Vagina (tissue), 2 donors: ENCODE measurements at regions not wholly inside any gene's neighbourhood (a gene's known extent, or its start where the extent isn't known, plus 50 kb on each side); places are given as distances from the start of the nearest gene placed in this dataset.
"Not testable (repeated sequence)": the region's sequence is repeated elsewhere in the genome, so short reads cannot be mapped to it uniquely, and the experiment has no call there.

Experiments
- DNase-seq, 2 donors: peaks; one replicate each; pipeline ENCODE4 v3.0.0-alpha.2; 2017; ENCODE audit errors: extremely low spot score in 2 of 2
- H3K27ac ChIP-seq: fragments of 200-600 bp; sonication (generic); one replicate; pipeline ENCODE4 v1.5.1; 2019
- H3K27me3 ChIP-seq: fragments of 200-600 bp; sonication (generic); one replicate; pipeline ENCODE4 v1.5.1; 2019
- H3K36me3 ChIP-seq, 2 donors: fragments of 200-600 bp; sonication (generic); one replicate each; pipeline ENCODE4 v1.5.1; 2017 to 2019
- H3K4me1 ChIP-seq: fragments of 200-600 bp; sonication (generic); one replicate; pipeline ENCODE4 v1.5.1; 2019
- H3K4me3 ChIP-seq, 2 donors: fragments of 200-600 bp; sonication (generic); 1 replicate in 1 of 2; 2 replicates in 1 of 2; pipeline ENCODE4 v1.5.1; 2016 to 2019
- H3K9me3 ChIP-seq: fragments of 200-600 bp; sonication (generic); one replicate; pipeline ENCODE4 v1.5.1; 2019
- POLR2A ChIP-seq, 2 donors: fragments of 450-650 bp; IDR thresholded peaks; one replicate each; pipeline ENCODE4 v1.6.1; 2017; ENCODE audit warnings: antibody characterized with exemption in 2 of 2, mild to moderate bottlenecking in 2 of 2, moderate library complexity in 2 of 2
- POLR2AphosphoS5 ChIP-seq, 2 donors: sonication (generic); formaldehyde crosslinking; IDR thresholded peaks; one replicate each; pipeline ENCODE4 v1.9.0; 2017; ENCODE audit warnings: antibody characterized with exemption in 2 of 2, mild to moderate bottlenecking in 2 of 2, low read depth in 1 of 2; ENCODE audit not compliant: insufficient read depth in 1 of 2
- intact Hi-C: fragments of 100-400 bp; cut with DNase I; formaldehyde crosslinking; loops from one replicate; pipeline ENCODE4 v1.15.1; 2023
- TF ChIP-seq, protein P1 (sequence below), 3 experiments: fragments of 450-650 bp in 2 of 3; fragments of 200-600 bp in 1 of 3; sonication (generic) in 1 of 3; IDR thresholded peaks; one replicate each; pipeline ENCODE4 v1.5.1; 2017 to 2019; ENCODE audit warnings: antibody characterized with exemption in 3 of 3, mild to moderate bottlenecking in 2 of 3, moderate library complexity in 2 of 3

GRCh38 chr5:71789746-71790145 lies 70.7 kb downstream of the CARTPT start:
- H3K27me3 ChIP-seq, result no peaks in the 10 kb centered on the region
- DNase-seq, result no peak
- TF ChIP-seq POLR2AphosphoS5 (IDR thresholded peaks at IDR 0.05; ENCODE audit: insufficient read depth in 1 of 2, low read depth in 1 of 2) (no peak), POLR2A (IDR thresholded peaks at IDR 0.05) (no peak)
- TF ChIP-seq, protein P1, sequence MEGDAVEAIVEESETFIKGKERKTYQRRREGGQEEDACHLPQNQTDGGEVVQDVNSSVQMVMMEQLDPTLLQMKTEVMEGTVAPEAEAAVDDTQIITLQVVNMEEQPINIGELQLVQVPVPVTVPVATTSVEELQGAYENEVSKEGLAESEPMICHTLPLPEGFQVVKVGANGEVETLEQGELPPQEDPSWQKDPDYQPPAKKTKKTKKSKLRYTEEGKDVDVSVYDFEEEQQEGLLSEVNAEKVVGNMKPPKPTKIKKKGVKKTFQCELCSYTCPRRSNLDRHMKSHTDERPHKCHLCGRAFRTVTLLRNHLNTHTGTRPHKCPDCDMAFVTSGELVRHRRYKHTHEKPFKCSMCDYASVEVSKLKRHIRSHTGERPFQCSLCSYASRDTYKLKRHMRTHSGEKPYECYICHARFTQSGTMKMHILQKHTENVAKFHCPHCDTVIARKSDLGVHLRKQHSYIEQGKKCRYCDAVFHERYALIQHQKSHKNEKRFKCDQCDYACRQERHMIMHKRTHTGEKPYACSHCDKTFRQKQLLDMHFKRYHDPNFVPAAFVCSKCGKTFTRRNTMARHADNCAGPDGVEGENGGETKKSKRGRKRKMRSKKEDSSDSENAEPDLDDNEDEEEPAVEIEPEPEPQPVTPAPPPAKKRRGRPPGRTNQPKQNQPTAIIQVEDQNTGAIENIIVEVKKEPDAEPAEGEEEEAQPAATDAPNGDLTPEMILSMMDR (IDR thresholded peaks at IDR 0.05), result no peak
- H3K27ac ChIP-seq, result no peak overlapping the region
- H3K4me1 ChIP-seq, result no peaks in the 10 kb centered on the region
- intact Hi-C loops, result no loop called here
- H3K9me3 ChIP-seq, result no peaks in the 10 kb centered on the region
- no peak overlapping the region for H3K4me3 ChIP-seq
- H3K36me3 ChIP-seq, result no peaks in the 10 kb centered on the region

- Histone ChIP-seq H3K9me3 (no peaks in the 10 kb centered on the region), H3K4me3 (no peak overlapping the region), H3K27me3 (no peaks in the 10 kb centered on the region), H3K27ac (no peak overlapping the region), H3K36me3 (no peaks in the 10 kb centered on the region), H3K4me1 (no peaks in the 10 kb centered on the region)
- intact Hi-C loops, result no loop called here
- TF ChIP-seq POLR2AphosphoS5 (IDR thresholded peaks at IDR 0.05; ENCODE audit: insufficient read depth in 1 of 2, low read depth in 1 of 2) (no peak), POLR2A (IDR thresholded peaks at IDR 0.05) (no peak)
- TF ChIP-seq, protein P1 (IDR thresholded peaks at IDR 0.05), result no peak
- no peak for DNase-seq
Measured at GRCh38 chr5:71790433-71790832, 71.4 kb downstream of the CARTPT start.

DNA sequence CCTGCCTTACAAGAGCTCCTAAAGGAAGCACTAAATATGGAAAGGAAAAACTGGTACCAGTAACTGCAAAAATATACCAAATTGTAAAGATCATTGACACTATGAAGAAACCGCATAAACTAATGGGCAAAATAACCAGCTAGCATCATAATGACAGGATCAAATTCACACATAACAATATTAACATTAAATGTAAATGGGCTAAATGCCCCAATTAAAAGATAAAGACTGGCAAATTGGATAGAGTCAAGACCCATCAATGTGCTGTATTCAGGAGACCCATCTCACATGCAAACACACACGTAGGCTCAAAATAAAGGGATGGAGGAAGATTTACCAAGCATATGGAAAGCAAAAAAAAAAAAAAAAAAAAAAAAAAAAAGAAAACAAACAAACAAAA lies 73.0 kb downstream of the CARTPT start:
- intact Hi-C loops, H3K9me3 ChIP-seq, DNase-seq, H3K27me3 ChIP-seq, H3K4me1 ChIP-seq, H3K27ac ChIP-seq, H3K4me3 ChIP-seq, H3K36me3 ChIP-seq: not testable (repeated sequence)

GRCh38 chr5:71794061-71794695 lies 75.1 kb downstream of the CARTPT start:
- intact Hi-C loops, result no loop called here
- no peak overlapping the region for H3K4me3 ChIP-seq

DNA sequence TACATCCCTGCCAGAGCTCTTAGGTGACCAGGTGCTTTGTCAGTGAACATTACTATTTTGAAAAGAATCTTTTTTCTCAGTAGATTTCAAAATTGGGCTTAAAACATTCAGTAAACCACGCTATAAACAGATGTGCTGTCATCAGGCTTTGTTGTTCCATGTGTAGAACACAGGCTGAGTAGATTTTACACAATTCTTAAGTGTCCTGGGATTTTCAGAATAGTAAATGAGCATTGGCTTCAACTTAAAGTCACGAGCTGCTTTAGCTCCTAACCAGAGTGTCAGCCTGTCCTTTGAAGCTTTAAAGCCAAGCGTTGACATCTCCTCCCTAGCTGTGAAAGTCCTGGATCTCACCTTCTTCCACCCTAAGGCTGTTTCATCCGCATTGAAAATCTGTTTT lies 83.6 kb downstream of the CARTPT start:
- no peaks in the 10 kb centered on the region for H3K4me1 ChIP-seq
- DNase-seq, result no peak
- H3K27ac ChIP-seq, result no peak overlapping the region
- no peaks in the 10 kb centered on the region for H3K9me3 ChIP-seq
- intact Hi-C loops, result no loop called here
- no peaks in the 10 kb centered on the region for H3K36me3 ChIP-seq
- TF ChIP-seq POLR2AphosphoS5 (IDR thresholded peaks at IDR 0.05; ENCODE audit: insufficient read depth in 1 of 2, low read depth in 1 of 2) (no peak), POLR2A (IDR thresholded peaks at IDR 0.05) (no peak)
- TF ChIP-seq, protein P1 (IDR thresholded peaks at IDR 0.05), result no peak
- no peaks in the 10 kb centered on the region for H3K27me3 ChIP-seq
- H3K4me3 ChIP-seq, result no peak overlapping the region

More at GRCh38 chr5:71794061-71794695, 75.1 kb downstream of the CARTPT start:
- Histone ChIP-seq H3K27me3 (no peaks in the 10 kb centered on the region), H3K9me3 (no peaks in the 10 kb centered on the region), H3K4me1 (no peaks in the 10 kb centered on the region), H3K27ac (no peak overlapping the region), H3K36me3 (no peaks in the 10 kb centered on the region)
- TF ChIP-seq POLR2A (IDR thresholded peaks at IDR 0.05) (no peak), POLR2AphosphoS5 (IDR thresholded peaks at IDR 0.05; ENCODE audit: insufficient read depth in 1 of 2, low read depth in 1 of 2) (no peak)
- TF ChIP-seq, protein P1 (IDR thresholded peaks at IDR 0.05), result no peak
- DNase-seq, result no peak
